A549 (cell line): ENCODE measurements at regions not wholly inside any gene's neighbourhood (a gene's known extent, or its start where the extent isn't known, plus 50 kb on each side); places are given as distances from the start of the nearest gene placed in this dataset.

Source experiments
- CTCF ChIP-seq: fragments of >200 bp; sonication (Bioruptor Twin); formaldehyde crosslinking; IDR thresholded peaks from 3 replicates; pipeline ENCODE4 v1.5.1; 2016
- E2F6 ChIP-seq: IDR thresholded peaks from 2 replicates; pipeline ENCODE4 v1.6.1; 2012; ENCODE audit warnings: low read depth, borderline replicate concordance
- ELK1 ChIP-seq: fragments of 150-350 bp; IDR thresholded peaks from 2 replicates; pipeline ENCODE4 v1.6.1; 2014; ENCODE audit warnings: low read depth, mild to moderate bottlenecking, low read length
- EP300 ChIP-seq, 2 experiments: fragments of >200 bp; sonication (Bioruptor Twin); formaldehyde crosslinking; IDR thresholded peaks; 2 replicates in 1 of 2; 3 replicates in 1 of 2; pipeline ENCODE4 v1.6.1; 2016 to 2017
- ESRRA ChIP-seq: fragments of 150-350 bp; IDR thresholded peaks from 2 replicates; pipeline ENCODE4 v1.6.1; 2014; ENCODE audit warnings: mild to moderate bottlenecking, low read length, borderline replicate concordance
- KDM5A ChIP-seq: fragments of 200-600 bp; sonication (generic); IDR thresholded peaks from 2 replicates; pipeline ENCODE4 v1.6.1; 2016; ENCODE audit warnings: antibody characterized with exemption, mild to moderate bottlenecking
- MAZ ChIP-seq: fragments of 150-350 bp; IDR thresholded peaks from 2 replicates; pipeline ENCODE4 v1.6.1; 2014; ENCODE audit warnings: antibody characterized with exemption, low read depth, low read length, borderline replicate concordance
- MYC ChIP-seq: IDR thresholded peaks from 2 replicates; pipeline ENCODE4 v1.6.1; 2012; ENCODE audit warnings: mild to moderate bottlenecking, inconsistent platforms, low read length, improper control_type of control experiment, borderline replicate concordance
- NR3C1 ChIP-seq: fragments of >200 bp; sonication (Bioruptor Twin); formaldehyde crosslinking; IDR thresholded peaks from 3 replicates; pipeline ENCODE4 v1.6.1; 2017
- POLR2A ChIP-seq: IDR thresholded peaks from 2 replicates; pipeline ENCODE4 v1.6.1; 2012; ENCODE audit warnings: mild to moderate bottlenecking, low read length
- TP53 ChIP-seq: fragments of 250-450 bp; sonication (Bioruptor Pico); IDR thresholded peaks from 2 replicates; pipeline ENCODE4 v1.5.0; 2021; ENCODE audit warnings: mild to moderate bottlenecking, moderate library complexity

GRCh38 chr9:73515216-73515615 is 363.6 kb downstream of the ANXA1 start:
- TF ChIP-seq CTCF (no peak), KDM5A (no peak), MYC (no peak), POLR2A (no peak), NR3C1 (no peak), ESRRA (no peak), ELK1 (no peak), MAZ (no peak), EP300 (IDR thresholded peaks at IDR 0.05) (no peak), TP53 (CRISPR knock-in tag) (no peak), E2F6 (no peak)
